GM13976 (cell line): ENCODE measurements at regions not wholly inside any gene's neighbourhood (a gene's known extent, or its start where the extent isn't known, plus 50 kb on each side); places are given as distances from the start of the nearest gene placed in this dataset.

Source experiments
- DNase-seq: peaks from one replicate; pipeline ENCODE4 v3.0.0; 2012; ENCODE audit warnings: low spot score
- in situ Hi-C: fragments of 300-500 bp; cut with MboI; formaldehyde crosslinking; loops from one replicate; pipeline ENCODE4 v1.12.0; 2022; ENCODE audit warnings: low sequenced_read_pairs, mixed read lengths, inconsistent platforms; ENCODE audit not compliant: unreplicated experiment
- TF ChIP-seq, protein P1 (sequence below): IDR thresholded peaks from 2 replicates; pipeline ENCODE4 v1.5.1; 2012; ENCODE audit warnings: borderline replicate concordance, mild to moderate bottlenecking; ENCODE audit not compliant: insufficient read depth; ENCODE audit errors: extremely low read depth, missing control alignments, control extremely low read depth

GRCh38 chr1:36585569-36586548 lies 103.1 kb upstream of the CSF3R start:
- no peak for DNase-seq
- in situ Hi-C loops, result no loop called here
- TF ChIP-seq, protein P1, sequence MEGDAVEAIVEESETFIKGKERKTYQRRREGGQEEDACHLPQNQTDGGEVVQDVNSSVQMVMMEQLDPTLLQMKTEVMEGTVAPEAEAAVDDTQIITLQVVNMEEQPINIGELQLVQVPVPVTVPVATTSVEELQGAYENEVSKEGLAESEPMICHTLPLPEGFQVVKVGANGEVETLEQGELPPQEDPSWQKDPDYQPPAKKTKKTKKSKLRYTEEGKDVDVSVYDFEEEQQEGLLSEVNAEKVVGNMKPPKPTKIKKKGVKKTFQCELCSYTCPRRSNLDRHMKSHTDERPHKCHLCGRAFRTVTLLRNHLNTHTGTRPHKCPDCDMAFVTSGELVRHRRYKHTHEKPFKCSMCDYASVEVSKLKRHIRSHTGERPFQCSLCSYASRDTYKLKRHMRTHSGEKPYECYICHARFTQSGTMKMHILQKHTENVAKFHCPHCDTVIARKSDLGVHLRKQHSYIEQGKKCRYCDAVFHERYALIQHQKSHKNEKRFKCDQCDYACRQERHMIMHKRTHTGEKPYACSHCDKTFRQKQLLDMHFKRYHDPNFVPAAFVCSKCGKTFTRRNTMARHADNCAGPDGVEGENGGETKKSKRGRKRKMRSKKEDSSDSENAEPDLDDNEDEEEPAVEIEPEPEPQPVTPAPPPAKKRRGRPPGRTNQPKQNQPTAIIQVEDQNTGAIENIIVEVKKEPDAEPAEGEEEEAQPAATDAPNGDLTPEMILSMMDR, result no peak

- no peak for DNase-seq
- TF ChIP-seq, protein P1, result no peak
- in situ Hi-C loops, result no loop called here
Observed at GRCh38 chr1:36584874-36585453, 102.3 kb upstream of the CSF3R start.

DNA sequence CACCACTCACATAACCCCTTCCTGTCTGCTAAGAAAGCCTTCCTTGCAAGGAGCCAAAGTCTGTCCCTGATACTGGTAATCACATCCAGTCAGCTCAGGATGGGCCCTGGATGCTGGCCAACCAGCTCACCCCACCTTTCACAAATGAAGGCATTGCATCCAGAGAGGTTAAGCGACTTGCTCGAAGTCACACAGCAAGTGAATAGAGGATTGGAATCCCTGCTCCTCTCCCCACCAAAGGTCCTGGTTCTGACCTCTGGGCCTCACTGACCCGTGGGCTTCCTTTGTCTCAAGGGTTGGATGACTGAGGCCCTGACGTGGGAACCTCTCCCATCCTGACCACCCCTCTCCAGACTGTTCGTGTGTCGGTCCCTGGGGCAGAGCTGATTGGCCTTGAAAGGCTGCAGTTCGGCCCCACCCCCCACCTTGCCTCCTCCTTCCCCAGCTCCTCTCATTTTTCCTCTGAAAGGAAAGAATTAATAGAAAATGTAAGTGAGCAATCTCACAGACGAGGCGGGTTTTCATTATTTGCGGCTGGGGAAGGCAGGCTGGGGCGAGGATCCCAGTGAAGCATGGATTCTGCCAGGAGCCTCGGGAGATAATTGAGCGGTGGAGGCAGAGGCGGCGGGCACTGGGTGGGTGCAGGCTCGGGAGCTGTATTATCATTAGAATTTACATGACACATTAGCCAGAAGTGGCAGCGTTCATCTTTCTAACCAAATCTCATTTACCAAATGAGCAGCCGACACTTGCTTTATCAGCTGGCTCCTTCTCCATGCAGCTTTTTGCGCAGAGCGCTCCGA lies 101.5 kb upstream of the CSF3R start:
- in situ Hi-C loops, result no loop called here
- TF ChIP-seq, protein P1, result no peak
- DNase-seq, result no peak

GRCh38 chr1:36583080-36583479 lies 100.4 kb upstream of the CSF3R start:
- in situ Hi-C loops, result no loop called here
- TF ChIP-seq, protein P1, result no peak
- DNase-seq, result no peak

DNA sequence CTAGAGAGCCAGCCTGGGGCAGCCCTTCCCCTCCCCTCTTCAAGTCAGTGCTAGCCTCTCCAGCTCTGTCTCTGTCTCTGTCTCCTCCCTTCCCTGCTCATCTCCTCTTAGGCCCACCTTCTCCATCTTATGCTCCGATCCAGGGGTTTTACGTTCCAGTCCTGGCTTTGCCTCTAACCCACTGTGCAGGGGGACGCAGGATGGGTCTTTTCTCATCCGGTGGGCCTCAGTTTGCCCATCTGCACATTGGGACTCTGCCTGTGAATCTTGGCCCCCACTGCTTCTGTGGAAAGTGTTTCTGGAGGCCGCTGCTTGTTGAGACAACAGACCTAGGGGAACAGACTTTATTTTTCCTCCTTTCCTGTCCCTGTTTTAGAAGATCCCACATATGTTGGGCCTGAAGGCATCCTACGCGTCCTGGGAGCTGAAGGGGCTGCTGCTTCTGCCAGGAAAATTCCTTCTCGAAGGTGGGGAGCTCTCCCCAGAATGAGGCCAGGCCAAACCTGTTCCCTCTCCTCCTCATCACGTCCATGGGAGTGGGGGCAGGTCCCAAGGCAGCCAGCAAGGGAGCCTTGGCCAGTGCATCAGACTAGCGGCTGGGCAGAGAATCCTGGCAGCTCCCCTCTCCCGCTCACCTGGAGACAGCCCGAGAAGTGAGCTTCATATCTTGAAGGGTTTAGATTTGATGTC lies 99.5 kb upstream of the CSF3R start:
- in situ Hi-C loops, result no loop called here
- DNase-seq, result no peak
- TF ChIP-seq, protein P1, result no peak

DNA sequence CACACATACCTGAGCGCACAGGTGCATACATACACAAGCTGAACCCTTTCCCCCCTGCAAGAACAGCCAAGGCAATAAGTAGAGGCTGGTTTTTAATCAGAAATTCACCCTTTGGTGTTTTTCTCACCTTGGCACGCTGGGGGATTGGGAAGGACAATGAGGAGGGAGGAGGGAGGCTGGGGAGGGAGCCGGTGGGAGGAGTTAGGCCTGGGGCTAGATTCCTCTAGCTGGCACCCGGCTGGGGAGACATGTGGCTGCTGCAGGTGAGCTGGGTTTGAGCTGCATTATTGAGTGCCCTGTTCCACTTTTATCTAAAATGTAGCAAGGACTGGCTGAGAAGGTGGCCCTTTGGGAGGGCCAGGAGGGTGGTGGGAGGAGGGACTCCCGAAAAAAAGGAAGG lies 97.8 kb upstream of the CSF3R start:
- in situ Hi-C loops, result no loop called here
- TF ChIP-seq, protein P1, result no peak
- DNase-seq, result no peak
